ENCODE measurements at regions not wholly inside any gene's neighbourhood (a gene's known extent, or its start where the extent isn't known, plus 50 kb on each side); places are given as distances from the start of the nearest gene placed in this dataset.

GRCh38 chr7:28272461-28272877 is 91.9 kb upstream of the JAZF1 start:
- Histone ChIP-seq H3K27me3 (no peaks in the 10 kb centered on the region), H3K4me3 (no peak overlapping the region), H3K27ac (no peak overlapping the region), H3K9me3 (replicated peaks) (no peaks in the 10 kb centered on the region), H3K4me1 (no peaks in the 10 kb centered on the region), H3K36me3 (no peaks in the 10 kb centered on the region)
- DNase-seq = peak; percentile 10 to 46

- H3K27me3 ChIP-seq = no peaks in the 10 kb centered on the region
- no peak for DNase-seq
- peaks cover 15% of the 10 kb centered on the region for H3K4me1 ChIP-seq
- no peak overlapping the region for H3K4me3 ChIP-seq
- H3K27ac ChIP-seq = no peak overlapping the region
- no peaks in the 10 kb centered on the region for H3K36me3 ChIP-seq
- H3K9me3 ChIP-seq (replicated peaks) = no peaks in the 10 kb centered on the region
These were observed 95.7 kb upstream of the JAZF1 start for GRCh38 chr7:28276298-28276697.

GRCh38 chr7:28277364-28277763 is 96.8 kb upstream of the JAZF1 start:
- no peak overlapping the region for H3K27ac ChIP-seq
- peaks cover 24% of the 10 kb centered on the region for H3K4me1 ChIP-seq
- no peaks in the 10 kb centered on the region for H3K36me3 ChIP-seq
- H3K4me3 ChIP-seq = no peak overlapping the region
- H3K27me3 ChIP-seq = no peaks in the 10 kb centered on the region
- no peaks in the 10 kb centered on the region for H3K9me3 ChIP-seq (replicated peaks)
- DNase-seq = no peak

- H3K27ac ChIP-seq = no peak overlapping the region
- no peaks in the 10 kb centered on the region for H3K27me3 ChIP-seq
- peaks cover 24% of the 10 kb centered on the region for H3K4me1 ChIP-seq
- no peaks in the 10 kb centered on the region for H3K9me3 ChIP-seq (replicated peaks)
- H3K4me3 ChIP-seq = no peak overlapping the region
- DNase-seq = no peak
- H3K36me3 ChIP-seq = no peaks in the 10 kb centered on the region
These were observed 97.4 kb upstream of the JAZF1 start for GRCh38 chr7:28277958-28278357.

- Histone ChIP-seq H3K27ac (peak overlapping the region; percentile 83), H3K9me3 (replicated peaks) (no peaks in the 10 kb centered on the region), H3K4me3 (peak overlapping the region; percentile 28), H3K27me3 (no peaks in the 10 kb centered on the region), H3K4me1 (peaks cover 24% of the 10 kb centered on the region), H3K36me3 (no peaks in the 10 kb centered on the region)
- DNase-seq = peak; percentile 92 to 99
These were observed 99.9 kb upstream of the JAZF1 start for GRCh38 chr7:28280516-28280915.

- no peaks in the 10 kb centered on the region for H3K9me3 ChIP-seq (replicated peaks)
- H3K36me3 ChIP-seq = no peaks in the 10 kb centered on the region
- H3K27me3 ChIP-seq = no peaks in the 10 kb centered on the region
- no peak overlapping the region for H3K4me3 ChIP-seq
- DNase-seq = no peak
- H3K27ac ChIP-seq = no peak overlapping the region
- H3K4me1 ChIP-seq = peaks cover 7% of the 10 kb centered on the region
These were observed 109.9 kb upstream of the JAZF1 start for GRCh38 chr7:28290496-28290895.

GRCh38 chr7:28291559-28291958 is 111.0 kb upstream of the JAZF1 start:
- H3K4me1 ChIP-seq = peaks cover 7% of the 10 kb centered on the region
- no peak overlapping the region for H3K27ac ChIP-seq
- no peak overlapping the region for H3K4me3 ChIP-seq
- H3K9me3 ChIP-seq (replicated peaks) = no peaks in the 10 kb centered on the region
- no peak for DNase-seq
- H3K36me3 ChIP-seq = no peaks in the 10 kb centered on the region
- H3K27me3 ChIP-seq = no peaks in the 10 kb centered on the region

GRCh38 chr7:28292834-28293526 is 112.4 kb upstream of the JAZF1 start:
- Histone ChIP-seq H3K27ac (no peak overlapping the region), H3K27me3 (no peaks in the 10 kb centered on the region), H3K9me3 (replicated peaks) (no peaks in the 10 kb centered on the region), H3K36me3 (no peaks in the 10 kb centered on the region), H3K4me3 (no peak overlapping the region), H3K4me1 (peaks cover 7% of the 10 kb centered on the region)
- DNase-seq = no peak

- Histone ChIP-seq H3K27ac (no peak overlapping the region), H3K27me3 (no peaks in the 10 kb centered on the region), H3K36me3 (no peaks in the 10 kb centered on the region), H3K9me3 (replicated peaks) (no peaks in the 10 kb centered on the region), H3K4me1 (peaks cover 7% of the 10 kb centered on the region), H3K4me3 (no peak overlapping the region)
- no peak for DNase-seq
These were observed 112.9 kb upstream of the JAZF1 start for GRCh38 chr7:28293527-28293835.

GRCh38 chr7:28296571-28297483 is 115.5 kb upstream of the CREB5 start:
- H3K27ac ChIP-seq = no peak overlapping the region
- peak; percentile 64 to 82 for DNase-seq
- peaks cover 31% of the 10 kb centered on the region for H3K4me1 ChIP-seq
- H3K27me3 ChIP-seq = no peaks in the 10 kb centered on the region
- no peaks in the 10 kb centered on the region for H3K9me3 ChIP-seq (replicated peaks)
- H3K4me3 ChIP-seq = no peak overlapping the region
- H3K36me3 ChIP-seq = no peaks in the 10 kb centered on the region

- Histone ChIP-seq H3K4me3 (no peak overlapping the region), H3K36me3 (no peaks in the 10 kb centered on the region), H3K27me3 (no peaks in the 10 kb centered on the region), H3K27ac (no peak overlapping the region), H3K4me1 (peaks cover 41% of the 10 kb centered on the region), H3K9me3 (replicated peaks) (no peaks in the 10 kb centered on the region)
- no peak for DNase-seq
These were observed 114.4 kb upstream of the CREB5 start for GRCh38 chr7:28297801-28298459.

- H3K27me3 ChIP-seq = no peaks in the 10 kb centered on the region
- no peaks in the 10 kb centered on the region for H3K9me3 ChIP-seq (replicated peaks)
These were observed 113.3 kb upstream of the CREB5 start for GRCh38 chr7:28298870-28299518.

GRCh38 chr7:28299556-28299955 is 112.8 kb upstream of the CREB5 start:
- no peaks in the 10 kb centered on the region for H3K9me3 ChIP-seq (replicated peaks)
- DNase-seq = no peak
- no peaks in the 10 kb centered on the region for H3K27me3 ChIP-seq
- H3K27ac ChIP-seq = peak overlapping the region; percentile 41; the same call in 1 of the 2 replicates
- H3K4me1 ChIP-seq = peaks cover 33% of the 10 kb centered on the region
- H3K4me3 ChIP-seq = no peak overlapping the region
- no peaks in the 10 kb centered on the region for H3K36me3 ChIP-seq

More at GRCh38 chr7:28298870-28299518, 113.3 kb upstream of the CREB5 start:
- peak; percentile 72 to 89 for DNase-seq
- Histone ChIP-seq H3K4me3 (peak overlapping the region; percentile 33), H3K4me1 (peaks cover 33% of the 10 kb centered on the region), H3K36me3 (no peaks in the 10 kb centered on the region), H3K27ac (peak overlapping the region; percentile 41; the same call in 1 of the 2 replicates)

- Histone ChIP-seq H3K36me3 (no peaks in the 10 kb centered on the region), H3K4me3 (no peak overlapping the region), H3K4me1 (peaks cover 33% of the 10 kb centered on the region), H3K27me3 (no peaks in the 10 kb centered on the region), H3K27ac (peak overlapping the region; percentile 87), H3K9me3 (replicated peaks) (no peaks in the 10 kb centered on the region)
- DNase-seq = no peak
These were observed 111.8 kb upstream of the CREB5 start for GRCh38 chr7:28300488-28300887.
